Lung (tissue), 11 donors: ENCODE measurements at regions not wholly inside any gene's neighbourhood (a gene's known extent, or its start where the extent isn't known, plus 50 kb on each side); places are given as distances from the start of the nearest gene placed in this dataset.

Experiments
- ATAC-seq: fragments of 200-7000 bp; cut with Tn5 transposase; one replicate; pipeline ENCODE4 v1.9.1; 2020; ENCODE audit warnings: moderate number of reproducible peaks; ENCODE audit not compliant: insufficient read depth, low FRiP score
- DNase-seq, 3 donors: peaks; one replicate each; pipeline ENCODE4 v3.0.0-alpha.2; 2013 to 2017
- H3K27ac ChIP-seq, 2 donors: one replicate each; pipeline ENCODE4 v1.5.1; 2013; ENCODE audit warnings: mild to moderate bottlenecking in 2 of 2, moderate library complexity in 2 of 2, control low read depth in 1 of 2, inconsistent platforms in 1 of 2, low read depth in 1 of 2, low read length in 1 of 2
- H3K27me3 ChIP-seq, 3 donors: one replicate each; pipeline ENCODE4 v1.5.1; 2013; ENCODE audit warnings: low read length in 2 of 3; ENCODE audit not compliant: control insufficient read depth in 3 of 3, insufficient read depth in 3 of 3
- H3K36me3 ChIP-seq, 4 donors: one replicate each; pipeline ENCODE4 v1.5.1; 2013; ENCODE audit warnings: low read length in 4 of 4, mild to moderate bottlenecking in 1 of 4, moderate library complexity in 1 of 4; ENCODE audit not compliant: control insufficient read depth in 4 of 4, insufficient read depth in 4 of 4
- H3K4me1 ChIP-seq, 5 donors: one replicate each; pipeline ENCODE4 v1.5.1; 2013; ENCODE audit warnings: low read length in 5 of 5, mild to moderate bottlenecking in 2 of 5, moderate library complexity in 1 of 5; ENCODE audit not compliant: control insufficient read depth in 5 of 5, insufficient read depth in 5 of 5
- H3K4me3 ChIP-seq: one replicate; pipeline ENCODE4 v1.5.1; 2013; ENCODE audit warnings: mild to moderate bottlenecking, control low read depth, moderate library complexity
- H3K9ac ChIP-seq, 2 donors: one replicate each; pipeline ENCODE4 v1.5.1; 2013; ENCODE audit warnings: low read length in 2 of 2, control low read depth in 1 of 2; ENCODE audit not compliant: insufficient read depth in 1 of 2
- H3K9me3 ChIP-seq, 4 donors: one replicate each; pipeline ENCODE4 v1.5.1; 2013; ENCODE audit warnings: low read length in 3 of 4, mild to moderate bottlenecking in 1 of 4, moderate library complexity in 1 of 4; ENCODE audit not compliant: control insufficient read depth in 4 of 4, insufficient read depth in 3 of 4
- CTCF ChIP-seq: IDR thresholded peaks from 2 replicates; pipeline ENCODE4 v1.5.1; 2012; ENCODE audit warnings: mild to moderate bottlenecking; ENCODE audit errors: control extremely low read depth, extremely low read depth
- WGBS, 2 donors: extraction: QIAGEN DNeasy Blood & Tissue Kit; methylation state at CpG; one replicate each; pipeline ENCODE4 v1.1.7; 2013; 5-methylcytosine and 5-hydroxymethylcytosine counted together
- donor health status: control.
- donor health status: control.
- donor health status: Bipolar disorder and iron deficiency.
- donor health status: healthy.
- donor health status: DM: yes; HTN: yes; CAD: no.

GRCh38 chr5:56289602-56289987 is 56.5 kb upstream of the ANKRD55 start:
- Histone ChIP-seq H3K4me1 (peaks cover 0 to 54% (median 18%) of the 10 kb centered on the region in 5 donors), H3K36me3 (no peaks in the 10 kb centered on the region), H3K9me3 (no peaks in the 10 kb centered on the region), H3K4me3 (no peak overlapping the region), H3K27me3 (no peaks in the 10 kb centered on the region), H3K27ac (no peak overlapping the region), H3K9ac (no peak overlapping the region)
- TF ChIP-seq CTCF = no peak
- ATAC-seq = no peak
- DNase-seq = no peak

GRCh38 chr5:56288873-56289601 is 55.9 kb upstream of the ANKRD55 start:
- H3K4me1 ChIP-seq = peaks cover 0 to 54% (median 18%) of the 10 kb centered on the region in 5 donors
- H3K9ac ChIP-seq = no peak overlapping the region
- peak in 2 of 3 donors; percentile 71 to 77 for DNase-seq
- ATAC-seq = no peak
- no peaks in the 10 kb centered on the region for H3K27me3 ChIP-seq
- no peak overlapping the region for H3K4me3 ChIP-seq
- no peak for TF ChIP-seq CTCF
- H3K27ac ChIP-seq = no peak overlapping the region
- no peaks in the 10 kb centered on the region for H3K36me3 ChIP-seq
- H3K9me3 ChIP-seq = no peaks in the 10 kb centered on the region
- WGBS, 2 donors = 87% methylated on average over 4 of the region's 4 CpGs

- Histone ChIP-seq H3K36me3 (no peaks in the 10 kb centered on the region), H3K27ac (no peak overlapping the region), H3K9me3 (no peaks in the 10 kb centered on the region), H3K9ac (no peak overlapping the region), H3K4me3 (no peak overlapping the region), H3K4me1 (peaks cover 0 to 51% (median 18%) of the 10 kb centered on the region in 5 donors), H3K27me3 (no peaks in the 10 kb centered on the region)
- TF ChIP-seq CTCF = no peak
- WGBS, 2 donors = 80 to 86% methylated on average over 2 of the region's 2 CpGs
- DNase-seq = peak; percentile 47 to 97 (median 96)
- ATAC-seq = no peak
Measured at GRCh38 chr5:56286015-56286884, 53.1 kb upstream of the ANKRD55 start.
